Fibroblast of pulmonary artery (primary cell): ENCODE measurements at regions not wholly inside any gene's neighbourhood (a gene's known extent, or its start where the extent isn't known, plus 50 kb on each side); places are given as distances from the start of the nearest gene placed in this dataset.

Experiments
- DNase-seq: peaks from one replicate; pipeline ENCODE4 v3.0.0-alpha.2; 2010; ENCODE audit warnings: low read depth
- H3K4me3 ChIP-seq: replicated peaks from 2 replicates; pipeline ENCODE4 v1.5.1; 2011; ENCODE audit warnings: low read depth, mild to moderate bottlenecking, control low read depth, low read length, moderate library complexity
- TF ChIP-seq, protein P1 (sequence below): IDR thresholded peaks from 2 replicates; pipeline ENCODE4 v1.5.1; 2011; ENCODE audit warnings: mild to moderate bottlenecking, control low read depth, low read length, inconsistent platforms; ENCODE audit errors: missing control alignments

DNA sequence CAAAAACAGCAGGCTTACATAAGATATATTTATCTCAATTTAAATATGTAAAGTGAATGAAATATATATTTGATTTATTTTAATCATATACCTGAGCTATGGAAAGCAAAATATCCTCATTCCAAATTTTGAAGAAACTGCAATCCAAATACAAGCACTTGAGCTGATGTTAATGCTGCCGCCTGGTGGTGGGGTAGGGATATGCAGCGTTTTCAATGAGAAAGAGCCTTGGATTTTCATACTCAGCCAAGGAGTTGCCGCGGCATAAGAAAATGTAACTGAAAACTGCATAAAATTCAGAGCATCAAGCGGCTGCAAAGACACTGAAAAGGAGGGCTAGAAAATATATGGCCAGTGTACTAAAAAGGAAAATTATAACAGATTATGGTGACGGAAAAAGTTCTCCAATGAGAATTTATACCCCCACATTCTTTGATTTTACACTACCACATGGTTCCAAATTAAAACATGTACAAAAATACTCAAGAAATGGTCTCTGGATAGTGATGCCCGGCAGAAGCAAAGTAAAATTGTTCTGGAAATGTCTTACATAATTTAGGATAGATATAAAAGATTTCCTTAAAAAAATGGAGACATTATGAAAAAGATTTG is 660.3 kb upstream of the PITX2 start:
- peak; percentile 70 for DNase-seq

DNA sequence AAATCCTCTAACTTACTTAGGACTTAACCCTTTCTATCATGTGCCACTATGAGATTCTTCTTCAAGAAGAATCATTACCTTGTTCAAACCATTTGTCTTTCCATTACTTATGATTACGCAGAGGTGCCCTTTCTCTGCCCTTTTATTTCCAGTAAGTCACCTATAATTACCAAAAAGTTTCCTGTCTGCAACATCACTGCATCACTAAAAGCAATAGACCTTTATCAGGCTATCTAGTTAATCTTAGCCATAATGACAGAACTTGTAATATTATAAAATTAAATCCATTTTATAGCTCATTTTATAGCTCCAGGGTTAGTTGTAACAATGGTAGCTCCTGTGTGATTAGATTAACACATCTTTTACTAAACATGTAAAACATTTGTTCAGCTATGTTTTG is 673.6 kb upstream of the PITX2 start:
- no peak overlapping the region for H3K4me3 ChIP-seq
- TF ChIP-seq, protein P1, sequence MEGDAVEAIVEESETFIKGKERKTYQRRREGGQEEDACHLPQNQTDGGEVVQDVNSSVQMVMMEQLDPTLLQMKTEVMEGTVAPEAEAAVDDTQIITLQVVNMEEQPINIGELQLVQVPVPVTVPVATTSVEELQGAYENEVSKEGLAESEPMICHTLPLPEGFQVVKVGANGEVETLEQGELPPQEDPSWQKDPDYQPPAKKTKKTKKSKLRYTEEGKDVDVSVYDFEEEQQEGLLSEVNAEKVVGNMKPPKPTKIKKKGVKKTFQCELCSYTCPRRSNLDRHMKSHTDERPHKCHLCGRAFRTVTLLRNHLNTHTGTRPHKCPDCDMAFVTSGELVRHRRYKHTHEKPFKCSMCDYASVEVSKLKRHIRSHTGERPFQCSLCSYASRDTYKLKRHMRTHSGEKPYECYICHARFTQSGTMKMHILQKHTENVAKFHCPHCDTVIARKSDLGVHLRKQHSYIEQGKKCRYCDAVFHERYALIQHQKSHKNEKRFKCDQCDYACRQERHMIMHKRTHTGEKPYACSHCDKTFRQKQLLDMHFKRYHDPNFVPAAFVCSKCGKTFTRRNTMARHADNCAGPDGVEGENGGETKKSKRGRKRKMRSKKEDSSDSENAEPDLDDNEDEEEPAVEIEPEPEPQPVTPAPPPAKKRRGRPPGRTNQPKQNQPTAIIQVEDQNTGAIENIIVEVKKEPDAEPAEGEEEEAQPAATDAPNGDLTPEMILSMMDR: no peak
- no peak for DNase-seq

More for the DNA sequence above, 660.3 kb upstream of the PITX2 start:
- H3K4me3 ChIP-seq: no peak overlapping the region
- TF ChIP-seq, protein P1: peak; percentile 90

DNA sequence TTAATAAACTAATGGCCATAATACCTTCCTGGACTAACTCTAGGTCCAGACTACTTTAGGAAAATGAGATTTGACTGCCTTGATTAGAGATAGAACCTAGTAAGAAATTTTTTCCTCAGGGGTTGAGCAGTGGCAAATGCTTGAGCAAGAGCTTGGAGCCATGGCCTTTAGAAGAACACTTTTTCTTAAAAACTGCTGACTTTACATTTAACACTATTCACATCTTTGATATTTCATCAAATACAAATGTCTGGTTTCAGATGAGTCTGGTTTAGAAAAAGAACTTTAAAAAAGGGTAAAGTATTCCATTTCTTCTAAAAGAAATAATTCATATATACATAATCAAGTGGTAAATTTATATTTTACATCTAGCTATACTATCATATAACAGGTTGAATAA is 680.9 kb upstream of the PITX2 start:
- no peak overlapping the region for H3K4me3 ChIP-seq
- TF ChIP-seq, protein P1: no peak
- DNase-seq: no peak

DNA sequence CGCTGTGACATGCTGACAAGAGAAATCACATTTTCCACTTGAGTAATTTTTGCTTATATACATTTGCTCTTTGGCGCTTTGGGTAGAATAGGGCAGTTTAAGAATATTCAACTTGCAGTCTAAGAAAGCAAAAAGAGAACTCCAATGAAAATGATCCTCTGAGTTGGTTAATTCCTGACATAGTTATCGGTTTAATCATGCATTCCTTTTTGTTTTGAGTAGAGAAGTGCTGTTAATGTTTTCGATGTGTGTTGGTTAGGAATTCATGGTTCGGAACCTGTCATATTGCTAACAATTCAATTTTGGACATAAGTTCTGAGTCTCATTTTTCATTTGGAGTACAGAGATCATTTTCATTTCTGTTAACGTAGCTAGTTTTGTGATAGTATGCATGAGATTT is 700.6 kb upstream of the PITX2 start:
- peak; percentile 53 for DNase-seq
- TF ChIP-seq, protein P1: no peak
- no peak overlapping the region for H3K4me3 ChIP-seq

DNA sequence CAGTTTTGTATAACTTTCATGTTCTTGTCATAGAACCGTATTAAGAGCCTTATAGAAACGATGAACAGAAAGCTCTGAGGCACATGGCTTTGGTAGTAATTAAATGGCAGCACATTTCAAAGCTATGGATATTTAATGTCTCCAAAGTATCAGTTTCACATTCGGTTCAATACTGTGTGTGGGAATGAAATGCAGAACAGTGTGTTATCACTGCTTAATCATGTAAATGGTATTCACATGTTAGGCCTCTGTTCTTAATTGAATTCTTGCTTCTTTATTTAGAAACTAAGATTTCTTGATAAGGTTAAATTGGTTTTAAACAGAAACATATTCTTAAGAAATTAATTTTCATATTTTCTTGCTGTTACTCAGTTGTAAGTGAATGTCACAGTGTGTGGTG is 701.0 kb upstream of the PITX2 start:
- TF ChIP-seq, protein P1: no peak
- DNase-seq: peak; percentile 5
- H3K4me3 ChIP-seq: no peak overlapping the region

DNA sequence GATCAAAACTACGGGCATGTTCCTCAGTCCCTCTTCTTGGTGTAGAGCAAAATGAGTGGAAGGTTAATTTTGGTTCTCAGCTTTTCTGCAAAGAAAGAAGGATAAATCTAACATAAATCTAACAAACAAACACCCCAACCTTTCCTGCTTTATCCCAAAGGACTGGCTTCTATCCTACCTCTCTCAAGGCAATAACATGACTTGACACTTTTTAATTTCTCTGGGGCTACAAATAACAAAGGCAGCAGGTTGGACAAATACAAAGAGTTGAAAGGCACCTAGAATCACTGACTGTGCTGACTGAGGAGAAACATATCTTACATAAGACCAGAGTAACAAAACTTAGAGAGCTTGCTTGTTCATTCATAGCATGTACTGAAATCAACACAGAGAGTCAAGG is 703.6 kb upstream of the PITX2 start:
- no peak for DNase-seq
- TF ChIP-seq, protein P1: no peak
- no peak overlapping the region for H3K4me3 ChIP-seq

DNA sequence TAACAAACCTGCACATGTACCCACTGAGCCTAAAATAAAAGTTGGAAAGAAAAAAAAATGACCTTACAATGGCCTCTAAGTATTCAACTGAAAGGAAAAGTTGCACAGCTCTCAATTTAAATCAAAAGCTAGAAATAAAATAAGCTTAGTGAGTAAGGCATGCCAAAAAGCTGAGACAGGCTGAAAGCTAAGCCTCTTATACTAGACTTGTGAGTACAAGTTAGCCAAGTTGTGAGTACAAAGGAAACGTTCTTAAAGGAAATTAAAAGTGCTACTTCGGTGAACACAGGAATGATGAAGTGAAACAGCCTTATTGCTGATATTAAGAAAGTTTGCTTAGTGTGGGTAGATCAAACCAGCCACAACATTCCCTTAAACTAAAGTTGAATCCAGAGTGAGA is 707.9 kb upstream of the PITX2 start:
- TF ChIP-seq, protein P1: no peak
- no peak overlapping the region for H3K4me3 ChIP-seq
- DNase-seq: no peak
